PFSK-1 (cell line): ENCODE measurements at regions not wholly inside any gene's neighbourhood (a gene's known extent, or its start where the extent isn't known, plus 50 kb on each side); places are given as distances from the start of the nearest gene placed in this dataset.

ENCODE experiments used
- FOXP2 ChIP-seq: optimal IDR thresholded peaks from 2 replicates; pipeline ENCODE3; 2011; ENCODE audit warnings: borderline replicate concordance, control low read depth, inconsistent platforms; ENCODE audit not compliant: insufficient read depth; ENCODE audit errors: extremely low read length, extremely low read depth
- POLR2AphosphoS5 ChIP-seq: IDR thresholded peaks from 2 replicates; pipeline ENCODE4 v1.6.1; 2012; ENCODE audit warnings: low read depth, mild to moderate bottlenecking, control low read depth, low read length, moderate library complexity
- REST ChIP-seq, 2 experiments: IDR thresholded peaks; 2 replicates each; pipeline versions ENCODE4 v1.6.1 to v1.8.0; 2011 to 2012; ENCODE audit warnings: low read depth in 2 of 2, low read length in 2 of 2, control low read depth in 1 of 2, inconsistent platforms in 1 of 2, mild to moderate bottlenecking in 1 of 2, moderate library complexity in 1 of 2; ENCODE audit not compliant: insufficient read depth in 1 of 2
- SIN3A ChIP-seq: IDR thresholded peaks from 2 replicates; pipeline ENCODE4 v1.6.1; 2012; ENCODE audit warnings: mild to moderate bottlenecking, low read length, moderate library complexity, borderline replicate concordance; ENCODE audit not compliant: insufficient read depth
- TAF1 ChIP-seq: IDR thresholded peaks from 2 replicates; pipeline ENCODE4 v1.6.1; 2012; ENCODE audit warnings: low read length, control low read depth, borderline replicate concordance; ENCODE audit not compliant: insufficient read depth

- TF ChIP-seq POLR2AphosphoS5 (no peak), FOXP2 (no peak), TAF1 (no peak), REST (IDR thresholded peaks at IDR 0.05; ENCODE audit: insufficient read depth in 1 of 2, low read depth in 2 of 2, low read length in 2 of 2) (no peak), SIN3A (no peak)
Observed at GRCh38 chr2:240339411-240340360, 95.8 kb upstream of the GPC1 start.
